ENCODE measurements at regions not wholly inside any gene's neighbourhood (a gene's known extent, or its start where the extent isn't known, plus 50 kb on each side); places are given as distances from the start of the nearest gene placed in this dataset.
"Not testable (repeated sequence)": the region's sequence is repeated elsewhere in the genome, so short reads cannot be mapped to it uniquely, and the experiment has no call there.

DNA sequence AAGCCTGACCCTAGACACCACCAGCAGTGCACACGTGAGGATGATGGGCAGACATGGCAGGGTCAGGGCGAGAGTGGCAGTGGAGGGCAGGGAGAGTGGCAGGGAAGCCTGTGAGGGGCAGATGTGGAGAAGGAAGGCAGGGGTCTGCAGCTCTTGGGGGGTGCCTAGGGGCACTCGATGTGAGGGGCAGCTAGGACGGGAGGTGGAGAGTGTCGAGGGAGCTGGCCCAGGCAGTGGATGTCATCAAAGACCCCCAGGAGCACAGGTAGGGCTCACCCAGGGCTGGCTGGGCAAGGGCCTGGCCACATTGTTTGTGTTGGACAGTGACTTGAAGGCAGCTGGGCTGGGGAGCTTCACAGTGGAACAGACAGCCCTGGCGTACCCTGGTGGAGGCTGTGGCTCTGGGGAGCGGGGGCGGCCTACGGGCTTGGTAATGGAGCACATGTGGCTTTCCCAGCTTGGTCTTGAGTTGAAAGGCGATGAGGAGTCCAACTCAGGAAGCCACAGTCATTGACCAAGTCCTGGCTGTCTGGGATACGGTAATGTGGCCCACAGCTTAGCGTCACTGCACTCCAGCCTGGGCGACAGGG, 87.1 kb downstream of the RTP5 start:
- ATAC-seq (replicated peaks) (no peak), DNase-seq (no peak)
- Mint-ChIP-seq H3K27me3 (no peaks in the 10 kb centered on the region), H3K4me1 (ENCODE audit: low read depth in 2 of 2) (peaks cover 0 to 3% of the 10 kb centered on the region in 2 donors), H3K4me3 (no peak overlapping the region), H3K36me3 (ENCODE audit: insufficient read depth) (peaks cover 3% of the 10 kb centered on the region), H3K9me3 (no peaks in the 10 kb centered on the region), H3K27ac (peak overlapping the region in 1 of 2 donors; percentile 25)

DNA sequence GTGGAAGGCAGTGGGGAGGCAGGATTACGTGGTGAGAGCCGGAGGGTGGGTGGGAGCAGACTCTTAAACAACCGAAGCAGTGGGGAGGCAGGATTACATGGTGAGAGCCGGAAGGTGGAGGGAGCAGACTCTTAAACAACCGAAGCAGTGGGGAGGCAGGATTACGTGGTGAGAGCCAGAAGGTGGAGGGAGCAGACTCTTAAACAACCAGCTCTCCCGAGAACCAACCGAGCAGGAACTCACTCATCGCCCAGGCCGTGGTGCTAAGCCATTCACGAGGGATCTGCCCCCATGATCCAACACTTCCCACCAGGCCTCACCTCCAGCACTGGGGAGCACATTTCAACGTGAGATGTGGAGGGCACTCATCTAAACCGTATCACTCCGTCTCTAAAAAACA, 87.7 kb downstream of the RTP5 start:
- H3K4me1 Mint-ChIP-seq (ENCODE audit: low read depth in 2 of 2) = peaks cover 0 to 3% of the 10 kb centered on the region in 2 donors
- ATAC-seq (replicated peaks) = no peak
- no peaks in the 10 kb centered on the region for H3K27me3 Mint-ChIP-seq
- no peak for DNase-seq
- no peaks in the 10 kb centered on the region for H3K9me3 Mint-ChIP-seq
- no peak overlapping the region for H3K4me3 Mint-ChIP-seq
- H3K36me3 Mint-ChIP-seq (ENCODE audit: insufficient read depth) = peaks cover 3% of the 10 kb centered on the region
- H3K27ac Mint-ChIP-seq = no peak overlapping the region

DNA sequence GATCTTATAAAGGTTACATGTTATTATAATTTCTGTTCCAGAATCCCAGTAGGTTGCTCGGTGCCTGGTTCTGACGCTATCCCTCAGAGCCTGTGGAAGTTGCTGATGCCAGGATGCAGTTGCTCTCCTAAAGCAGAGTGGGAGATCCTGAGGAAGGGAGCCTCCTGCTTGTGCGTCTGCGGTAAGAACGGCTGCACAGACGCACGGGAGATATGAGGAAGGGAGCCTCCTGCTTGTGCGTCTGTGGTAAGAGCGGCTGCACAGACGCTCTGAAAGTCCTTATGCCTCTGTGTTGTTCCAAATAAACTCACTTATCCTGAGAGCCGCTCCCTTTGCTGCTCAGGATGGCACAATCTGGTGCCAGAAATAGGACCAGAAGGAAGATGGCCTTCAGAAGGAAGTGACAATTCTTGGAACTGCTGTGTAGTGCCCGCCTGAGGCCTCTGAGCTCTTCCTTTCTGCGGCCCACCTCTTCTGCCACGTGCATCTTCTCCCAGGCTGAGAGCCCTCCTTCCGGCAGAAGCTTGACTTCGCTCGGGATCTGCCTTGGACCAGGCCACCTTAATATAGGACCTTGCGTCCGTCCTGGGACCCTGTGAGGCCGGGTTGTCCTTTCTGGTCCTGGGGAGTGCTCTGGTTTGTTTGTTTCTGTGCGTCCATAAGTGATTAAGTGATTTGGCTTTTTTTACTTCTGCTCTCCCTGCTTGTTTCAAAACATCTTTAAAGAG, 89.5 kb downstream of the RTP5 start:
- ATAC-seq (replicated peaks) (no peak), DNase-seq (no peak)
- Mint-ChIP-seq H3K4me1 (ENCODE audit: low read depth in 2 of 2) (peaks cover 0 to 3% of the 10 kb centered on the region in 2 donors), H3K27ac (no peak overlapping the region), H3K9me3 (no peaks in the 10 kb centered on the region), H3K36me3 (ENCODE audit: insufficient read depth) (peaks cover 3% of the 10 kb centered on the region), H3K27me3 (no peaks in the 10 kb centered on the region), H3K4me3 (no peak overlapping the region)

DNA sequence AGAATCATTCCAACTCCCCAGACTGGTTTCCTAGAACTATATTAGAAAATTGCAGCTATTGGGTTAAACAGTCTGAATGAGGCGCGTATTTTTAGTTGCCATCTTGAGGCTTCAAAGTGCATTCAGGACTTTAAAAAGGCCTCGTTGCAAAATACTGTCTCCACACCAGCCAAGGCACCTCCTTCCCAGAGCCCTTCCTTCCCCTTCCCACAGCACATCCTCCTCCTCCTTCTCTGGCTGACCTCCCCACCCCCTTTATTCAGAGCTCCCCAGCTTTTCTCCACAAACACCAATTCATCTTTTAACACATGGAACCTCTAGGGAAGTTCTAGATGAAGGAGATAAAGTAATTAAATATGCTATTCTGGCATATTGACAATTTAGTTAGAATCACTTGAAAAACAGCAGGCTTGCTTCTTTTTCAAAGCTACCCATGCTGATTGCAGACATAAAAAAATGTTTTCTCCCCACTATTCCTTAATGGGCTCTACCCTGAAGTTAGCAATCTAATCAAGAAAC, 90.3 kb downstream of the RTP5 start:
- Mint-ChIP-seq H3K4me3 (no peak overlapping the region), H3K36me3 (ENCODE audit: insufficient read depth) (peaks cover 3% of the 10 kb centered on the region), H3K9me3 (no peaks in the 10 kb centered on the region), H3K27ac (peak overlapping the region in 1 of 2 donors; percentile 52), H3K27me3 (no peaks in the 10 kb centered on the region), H3K4me1 (ENCODE audit: low read depth in 2 of 2) (peaks cover 0 to 3% of the 10 kb centered on the region in 2 donors)
- ATAC-seq (replicated peaks) (no peak), DNase-seq (no peak)

DNA sequence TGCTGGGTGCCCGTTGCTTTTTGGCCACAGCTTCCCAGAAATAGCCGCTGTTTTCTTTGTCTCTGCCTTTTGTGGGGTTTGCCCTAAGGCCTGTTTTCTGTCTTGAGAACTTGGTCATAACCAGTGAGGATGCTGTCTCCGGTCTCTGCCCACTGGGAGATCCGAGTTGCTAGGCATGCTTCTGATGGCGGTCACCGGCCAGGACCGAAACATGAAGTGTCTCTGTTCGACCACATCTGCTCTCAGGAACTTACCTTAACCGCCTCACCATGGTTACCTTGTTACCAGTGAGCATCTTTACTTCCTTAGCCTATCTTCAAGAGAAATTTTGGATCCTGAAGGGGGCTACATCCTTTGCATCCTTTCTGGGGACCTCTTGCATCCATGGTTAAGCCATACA, 91.9 kb downstream of the RTP5 start:
- no peaks in the 10 kb centered on the region for H3K27me3 Mint-ChIP-seq
- no peak for DNase-seq
- H3K36me3 Mint-ChIP-seq (ENCODE audit: insufficient read depth) = peaks cover 10% of the 10 kb centered on the region
- H3K4me3 Mint-ChIP-seq = no peak overlapping the region
- peaks cover 9 to 11% of the 10 kb centered on the region in 2 donors for H3K4me1 Mint-ChIP-seq (ENCODE audit: low read depth in 2 of 2)
- H3K9me3 Mint-ChIP-seq = no peaks in the 10 kb centered on the region
- H3K27ac Mint-ChIP-seq = no peak overlapping the region
- no peak for ATAC-seq (replicated peaks)

DNA sequence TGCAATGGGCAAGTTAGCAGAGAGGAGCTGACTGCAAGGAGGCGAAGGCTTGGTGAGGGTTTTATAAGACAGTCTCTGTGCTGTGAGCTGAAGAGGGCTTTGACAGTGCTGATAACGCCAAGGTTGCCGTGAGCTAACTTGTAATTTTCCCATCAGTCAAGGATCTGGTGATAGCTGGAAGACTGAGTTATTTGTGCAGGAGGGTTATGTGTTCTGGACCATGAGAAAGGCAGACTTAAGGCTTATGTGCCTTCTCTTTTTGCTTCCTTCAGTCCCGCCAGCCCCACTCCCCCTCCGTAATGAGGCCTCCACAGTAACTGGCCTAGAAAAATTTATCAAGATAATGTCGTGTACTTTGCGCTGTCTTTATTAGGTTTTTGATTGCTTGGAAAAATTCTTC, 94.6 kb downstream of the RTP5 start:
- Mint-ChIP-seq H3K27me3 (no peaks in the 10 kb centered on the region), H3K4me1 (ENCODE audit: low read depth in 2 of 2) (peaks cover 19% of the 10 kb centered on the region in 2 donors), H3K27ac (no peak overlapping the region), H3K9me3 (no peaks in the 10 kb centered on the region), H3K36me3 (ENCODE audit: insufficient read depth) (peaks cover 11% of the 10 kb centered on the region), H3K4me3 (no peak overlapping the region)
- ATAC-seq (replicated peaks) (no peak), DNase-seq (no peak)

DNA sequence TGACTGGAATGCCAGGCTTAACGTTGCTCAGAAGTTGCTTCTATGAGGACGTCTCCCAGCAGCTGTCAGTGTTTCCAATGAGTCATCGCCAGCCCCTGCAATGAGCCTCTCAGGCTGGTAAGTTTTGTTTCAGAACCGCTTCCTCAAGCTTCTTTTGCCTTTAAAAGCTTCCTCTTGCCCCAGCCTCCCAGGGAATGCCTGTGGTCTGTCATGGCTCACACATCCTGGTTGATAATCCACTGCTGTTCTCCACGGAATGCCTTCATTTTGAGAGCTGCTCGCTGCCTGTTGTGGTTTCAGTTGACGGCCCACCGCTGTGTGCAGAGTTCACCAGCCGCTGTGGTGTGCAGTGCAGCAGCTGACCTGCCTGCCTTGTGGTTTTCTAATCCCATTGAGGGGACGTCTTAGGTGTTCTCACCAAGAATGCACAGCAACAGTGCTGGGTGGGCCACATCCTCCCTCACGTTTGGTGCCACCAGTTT, 96.4 kb downstream of the RTP5 start:
- peak; percentile 51 to 59 (median 54) for DNase-seq
- Mint-ChIP-seq H3K4me3 (peak overlapping the region; percentile 78 to 86), H3K36me3 (ENCODE audit: insufficient read depth) (peaks cover 8% of the 10 kb centered on the region), H3K4me1 (ENCODE audit: low read depth in 2 of 2) (peaks cover 18 to 19% of the 10 kb centered on the region in 2 donors), H3K27ac (peak overlapping the region; percentile 92 to 95), H3K9me3 (no peaks in the 10 kb centered on the region), H3K27me3 (no peaks in the 10 kb centered on the region)
- ATAC-seq (replicated peaks) = peak; percentile 97

DNA sequence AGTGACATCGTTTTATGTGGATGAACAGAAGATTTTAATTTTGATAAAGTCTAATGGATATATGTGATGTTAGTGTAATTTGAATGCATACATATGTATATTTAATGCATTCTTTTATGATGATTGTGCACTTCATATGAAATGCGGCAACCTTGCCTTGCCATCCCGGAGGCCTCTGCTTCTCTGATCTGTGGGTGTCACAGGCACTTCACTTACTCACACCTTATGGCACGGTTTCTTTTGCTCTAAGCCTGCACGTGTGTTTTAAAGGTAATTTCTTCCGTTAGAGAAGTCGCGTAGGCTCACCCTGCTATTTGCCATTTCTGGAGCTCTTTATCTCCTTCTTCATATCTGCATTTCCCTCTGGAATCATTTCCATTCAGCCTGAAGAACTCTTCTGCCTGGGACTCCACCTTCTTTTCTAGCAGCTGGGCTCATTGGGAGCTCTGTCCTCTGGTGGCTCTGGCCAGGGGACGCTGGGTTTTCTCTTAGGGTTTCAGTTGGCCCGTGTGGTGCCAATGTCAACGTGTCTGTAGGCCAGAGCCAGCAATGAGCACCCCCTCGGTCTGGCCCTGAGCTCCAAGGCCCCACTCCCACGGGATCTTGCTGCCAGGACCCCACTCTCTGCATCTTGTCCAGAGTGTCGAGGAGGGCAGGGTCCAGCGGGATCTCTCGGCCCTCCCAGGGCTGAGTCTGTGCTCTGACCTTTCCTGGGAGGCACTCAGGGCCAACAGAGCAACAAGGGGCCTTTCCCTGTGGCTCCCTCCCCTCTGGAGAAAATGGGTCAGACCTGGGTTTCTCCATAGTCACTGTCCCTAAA, 97.3 kb downstream of the RTP5 start:
- peaks cover 18 to 19% of the 10 kb centered on the region in 2 donors for H3K4me1 Mint-ChIP-seq (ENCODE audit: low read depth in 2 of 2)
- ATAC-seq (replicated peaks) = no peak
- peak overlapping the region; percentile 92 to 95 for H3K27ac Mint-ChIP-seq
- no peaks in the 10 kb centered on the region for H3K9me3 Mint-ChIP-seq
- no peaks in the 10 kb centered on the region for H3K27me3 Mint-ChIP-seq
- peaks cover 8% of the 10 kb centered on the region for H3K36me3 Mint-ChIP-seq (ENCODE audit: insufficient read depth)
- peak overlapping the region; percentile 78 to 86 for H3K4me3 Mint-ChIP-seq
- no peak for DNase-seq

DNA sequence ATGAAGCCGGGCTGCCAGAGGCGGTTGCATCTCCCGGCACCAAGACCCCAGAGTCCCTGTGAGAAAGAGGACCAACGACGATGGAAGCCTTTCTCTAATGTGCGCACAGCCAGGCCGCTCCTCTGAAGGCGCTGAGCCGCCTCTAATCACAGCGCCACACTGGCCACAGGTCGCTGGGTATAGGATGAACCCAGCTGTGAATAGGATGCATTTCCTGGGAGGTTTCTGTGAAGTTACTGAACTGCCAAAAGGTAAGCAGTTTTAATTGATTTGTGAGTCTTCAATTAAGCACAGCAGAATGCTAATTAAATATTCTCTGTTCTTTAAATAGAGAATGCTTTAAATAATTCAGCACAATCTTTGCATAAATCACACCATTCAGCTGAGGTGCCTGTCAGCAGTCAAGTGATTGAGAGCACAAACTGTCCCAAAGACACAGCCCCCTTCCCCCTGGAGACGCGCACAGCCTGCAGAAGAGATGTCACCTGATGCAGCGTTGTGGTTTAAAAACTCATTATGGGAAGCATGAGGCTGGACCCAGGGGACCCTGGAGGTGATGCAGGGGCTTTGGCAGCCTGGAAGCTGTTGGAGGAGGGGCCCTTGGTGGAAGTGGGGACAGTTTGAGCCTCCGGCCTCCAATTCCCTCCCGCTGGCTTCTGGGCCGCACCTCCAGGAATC, 98.1 kb downstream of the RTP5 start:
- no peak for DNase-seq
- Mint-ChIP-seq H3K27ac (peak overlapping the region in 1 of 2 donors; percentile 35), H3K9me3 (no peaks in the 10 kb centered on the region), H3K27me3 (no peaks in the 10 kb centered on the region), H3K4me1 (ENCODE audit: low read depth in 2 of 2) (peaks cover 18 to 19% of the 10 kb centered on the region in 2 donors), H3K36me3 (ENCODE audit: insufficient read depth) (peaks cover 12% of the 10 kb centered on the region), H3K4me3 (no peak overlapping the region)
- ATAC-seq (replicated peaks) = no peak

DNA sequence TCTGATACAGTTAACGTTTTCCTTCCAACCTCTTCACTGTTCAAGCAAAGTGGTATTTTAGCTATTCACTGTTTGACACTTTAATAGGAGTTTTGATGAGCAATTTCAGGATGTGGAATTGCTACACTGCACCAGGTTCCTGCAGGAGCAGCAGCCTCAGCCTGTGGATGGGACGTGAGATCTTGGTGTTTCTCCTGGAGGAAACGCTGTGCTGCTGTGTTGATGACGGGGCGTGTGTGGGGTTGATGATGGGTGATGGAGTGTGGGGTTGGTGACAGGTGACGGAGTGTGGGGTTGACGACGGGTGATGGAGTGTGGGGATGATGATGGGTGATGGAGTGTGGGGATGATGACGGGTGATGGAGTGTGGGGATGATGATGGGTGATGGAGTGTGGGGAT, 98.9 kb downstream of the RTP5 start:
- Mint-ChIP-seq H3K27me3 (no peaks in the 10 kb centered on the region), H3K4me1 (ENCODE audit: low read depth in 2 of 2) (peaks cover 18 to 19% of the 10 kb centered on the region in 2 donors), H3K9me3 (no peaks in the 10 kb centered on the region), H3K27ac (peak overlapping the region in 1 of 2 donors; percentile 35), H3K36me3 (ENCODE audit: insufficient read depth) (peaks cover 14% of the 10 kb centered on the region), H3K4me3 (no peak overlapping the region)
- no peak for DNase-seq
- no peak for ATAC-seq (replicated peaks)

DNA sequence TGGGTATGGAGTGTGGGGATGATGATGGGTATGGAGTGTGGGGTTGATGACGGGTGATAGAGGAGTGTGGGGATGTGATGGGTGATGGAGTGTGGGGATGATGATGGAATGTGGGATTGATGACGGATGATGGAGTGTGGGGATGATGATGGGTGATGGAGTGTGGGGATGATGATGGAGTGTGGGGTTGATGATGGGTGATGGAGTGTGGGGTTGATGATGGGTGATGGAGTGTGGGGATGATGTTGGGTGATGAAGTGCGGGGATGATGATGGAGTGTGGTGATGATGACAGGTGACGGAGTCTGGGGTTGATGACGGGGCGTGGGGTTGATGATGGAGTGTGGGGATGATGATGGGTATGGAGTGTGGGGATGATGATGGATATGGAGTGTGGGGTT, 99.7 kb downstream of the RTP5 start:
- Mint-ChIP-seq H3K4me1 (ENCODE audit: low read depth in 2 of 2) (peaks cover 18 to 19% of the 10 kb centered on the region in 2 donors), H3K36me3 (ENCODE audit: insufficient read depth) (peaks cover 15% of the 10 kb centered on the region), H3K27ac (peak overlapping the region in 1 of 2 donors; percentile 70)
- not testable (repeated sequence) for H3K9me3 Mint-ChIP-seq; H3K27me3 Mint-ChIP-seq; DNase-seq; ATAC-seq (replicated peaks); H3K4me3 Mint-ChIP-seq

DNA sequence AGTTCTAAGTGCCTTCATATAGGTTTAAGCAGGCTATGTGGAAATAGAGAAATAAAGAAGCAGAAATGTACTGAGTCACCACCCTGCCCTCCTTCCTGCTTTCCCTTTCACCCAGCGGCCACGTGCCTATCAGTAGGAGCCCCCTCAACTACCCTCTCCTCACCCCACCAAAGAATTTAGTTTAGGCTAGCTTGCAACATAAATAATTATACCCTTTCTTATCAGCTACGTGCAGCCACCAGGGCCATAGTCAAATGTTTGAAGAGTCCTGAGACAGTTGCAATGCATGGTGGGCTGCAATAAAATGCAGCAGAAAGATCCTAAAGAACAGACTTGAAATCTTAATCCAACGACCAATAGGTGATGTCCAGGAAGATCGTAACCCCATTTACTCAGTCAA, 101.2 kb downstream of the RTP5 start:
- Mint-ChIP-seq H3K27ac (no peak overlapping the region), H3K27me3 (no peaks in the 10 kb centered on the region), H3K36me3 (ENCODE audit: insufficient read depth) (peaks cover 18% of the 10 kb centered on the region), H3K4me1 (ENCODE audit: low read depth in 2 of 2) (peaks cover 17% of the 10 kb centered on the region in 2 donors), H3K4me3 (no peak overlapping the region), H3K9me3 (no peaks in the 10 kb centered on the region)
- DNase-seq (no peak), ATAC-seq (replicated peaks) (no peak)

DNA sequence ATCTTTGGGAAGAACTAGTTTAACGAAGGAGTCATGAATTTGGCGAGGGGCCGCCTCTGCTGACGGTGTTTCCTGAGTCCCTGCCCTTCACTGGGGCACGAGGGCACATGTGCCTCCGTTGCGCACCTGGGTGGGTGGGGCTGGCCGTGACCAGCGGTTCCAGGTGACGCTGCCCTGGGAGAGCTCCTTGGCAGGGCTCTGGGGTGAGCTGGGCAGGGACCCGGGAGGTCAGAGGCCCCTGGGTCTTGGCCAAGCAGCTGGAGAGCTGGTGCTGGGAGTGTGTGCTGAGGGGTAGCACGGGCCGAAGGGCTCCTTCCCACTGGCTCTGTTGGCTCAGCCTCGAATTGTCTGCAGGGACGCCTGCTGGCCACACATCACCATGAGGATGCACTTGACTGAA, 104.6 kb downstream of the RTP5 start:
- no peak for DNase-seq

More for the DNA sequence above, 104.6 kb downstream of the RTP5 start:
- Mint-ChIP-seq H3K27ac (no peak overlapping the region), H3K9me3 (no peaks in the 10 kb centered on the region), H3K4me1 (ENCODE audit: low read depth in 2 of 2) (no peaks in the 10 kb centered on the region), H3K4me3 (no peak overlapping the region), H3K36me3 (ENCODE audit: insufficient read depth) (peaks cover 10% of the 10 kb centered on the region), H3K27me3 (no peaks in the 10 kb centered on the region)
- no peak for ATAC-seq (replicated peaks)
